ENCODE measurements at regions not wholly inside any gene's neighbourhood (a gene's known extent, or its start where the extent isn't known, plus 50 kb on each side); places are given as distances from the start of the nearest gene placed in this dataset.

DNA sequence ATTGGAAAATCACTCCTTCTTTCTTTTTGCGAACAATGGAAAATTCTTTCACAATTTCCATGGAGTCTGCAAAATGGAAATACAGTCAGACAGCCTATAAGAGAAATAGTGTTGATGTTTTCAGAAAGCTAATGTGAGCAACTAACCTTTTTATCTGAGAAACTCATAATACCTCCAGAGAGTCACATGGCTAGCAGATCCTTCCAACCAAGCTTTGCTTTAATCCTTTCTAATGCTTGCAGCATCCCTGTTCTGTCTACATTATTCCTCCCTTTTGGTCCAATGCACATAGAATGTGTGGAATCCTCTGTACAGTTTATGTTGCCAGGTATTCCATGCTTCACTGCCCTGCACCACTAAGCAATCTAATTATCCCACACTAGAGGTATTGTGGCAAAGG lies 717.5 kb upstream of the LRRN3 start:
- WGBS = 79% methylated on average over 1 of the region's 1 CpG

DNA sequence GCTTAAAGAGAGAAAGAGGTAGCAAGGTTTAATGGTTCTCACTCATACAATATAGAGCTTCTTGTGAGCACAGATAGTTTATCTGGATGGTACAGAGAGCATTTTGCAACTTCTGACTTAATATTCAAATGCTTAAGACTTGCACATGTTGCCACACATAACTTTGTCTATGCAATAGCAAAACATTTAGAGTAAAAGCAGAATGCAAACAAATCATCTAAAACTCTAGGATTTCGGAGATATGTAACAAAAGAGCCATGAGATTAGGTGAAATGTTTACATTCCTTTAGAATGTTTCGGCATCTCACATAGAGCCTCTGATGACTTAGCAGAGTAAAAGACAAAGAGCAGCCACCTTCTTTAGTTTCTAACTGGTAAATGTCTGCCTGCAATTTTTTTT lies 717.1 kb upstream of the LRRN3 start:
- H3K27ac ChIP-seq (ENCODE audit: low read depth in 1 of 2, low read length in 2 of 2) = no peak overlapping the region
- no peaks in the 10 kb centered on the region for H3K4me1 ChIP-seq (ENCODE audit: control insufficient read depth in 4 of 4, insufficient read depth in 4 of 4, low read length in 3 of 4)
- no peaks in the 10 kb centered on the region for H3K36me3 ChIP-seq (ENCODE audit: control insufficient read depth in 4 of 4, insufficient read depth in 3 of 4, low read depth in 1 of 4, low read length in 3 of 4)
- TF ChIP-seq TAF1 (conservative IDR thresholded peaks at IDR 0.05) (no peak), FOXA1 (IDR thresholded peaks at IDR 0.05) (no peak), SP1 (IDR thresholded peaks at IDR 0.05) (no peak)
- TF ChIP-seq, protein P1, sequence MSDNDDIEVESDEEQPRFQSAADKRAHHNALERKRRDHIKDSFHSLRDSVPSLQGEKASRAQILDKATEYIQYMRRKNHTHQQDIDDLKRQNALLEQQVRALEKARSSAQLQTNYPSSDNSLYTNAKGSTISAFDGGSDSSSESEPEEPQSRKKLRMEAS (IDR thresholded peaks at IDR 0.05) = no peak
- no peak for DNase-seq (ENCODE audit: low spot score)
- H3K4me3 ChIP-seq (ENCODE audit: low read depth in 1 of 3, low read length in 3 of 3) = no peak overlapping the region
- 81% methylated on average over 2 of the region's 2 CpGs for WGBS
- H3K27me3 ChIP-seq (ENCODE audit: control insufficient read depth in 4 of 4, insufficient read depth in 4 of 4, low read length in 3 of 4) = no peaks in the 10 kb centered on the region
- no peak overlapping the region for H3K9ac ChIP-seq (ENCODE audit: low read depth in 1 of 2, low read length in 2 of 2)
- H3K9me3 ChIP-seq (ENCODE audit: control insufficient read depth in 4 of 4, low read length in 3 of 4) = no peaks in the 10 kb centered on the region

More for the DNA sequence above, 717.5 kb upstream of the LRRN3 start:
- DNase-seq (ENCODE audit: low spot score) = no peak
- Histone ChIP-seq H3K9me3 (ENCODE audit: control insufficient read depth in 4 of 4, low read length in 3 of 4) (no peaks in the 10 kb centered on the region), H3K4me1 (ENCODE audit: control insufficient read depth in 4 of 4, insufficient read depth in 4 of 4, low read length in 3 of 4) (no peaks in the 10 kb centered on the region), H3K4me3 (ENCODE audit: low read depth in 1 of 3, low read length in 3 of 3) (no peak overlapping the region), H3K27me3 (ENCODE audit: control insufficient read depth in 4 of 4, insufficient read depth in 4 of 4, low read length in 3 of 4) (no peaks in the 10 kb centered on the region), H3K36me3 (ENCODE audit: control insufficient read depth in 4 of 4, insufficient read depth in 3 of 4, low read depth in 1 of 4, low read length in 3 of 4) (no peaks in the 10 kb centered on the region), H3K9ac (ENCODE audit: low read depth in 1 of 2, low read length in 2 of 2) (no peak overlapping the region), H3K27ac (ENCODE audit: low read depth in 1 of 2, low read length in 2 of 2) (no peak overlapping the region)
- TF ChIP-seq, protein P2, sequence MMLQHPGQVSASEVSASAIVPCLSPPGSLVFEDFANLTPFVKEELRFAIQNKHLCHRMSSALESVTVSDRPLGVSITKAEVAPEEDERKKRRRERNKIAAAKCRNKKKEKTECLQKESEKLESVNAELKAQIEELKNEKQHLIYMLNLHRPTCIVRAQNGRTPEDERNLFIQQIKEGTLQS (IDR thresholded peaks at IDR 0.05) = no peak
- no peak for TF ChIP-seq SP1 (IDR thresholded peaks at IDR 0.05)
- TF ChIP-seq, protein P3, sequence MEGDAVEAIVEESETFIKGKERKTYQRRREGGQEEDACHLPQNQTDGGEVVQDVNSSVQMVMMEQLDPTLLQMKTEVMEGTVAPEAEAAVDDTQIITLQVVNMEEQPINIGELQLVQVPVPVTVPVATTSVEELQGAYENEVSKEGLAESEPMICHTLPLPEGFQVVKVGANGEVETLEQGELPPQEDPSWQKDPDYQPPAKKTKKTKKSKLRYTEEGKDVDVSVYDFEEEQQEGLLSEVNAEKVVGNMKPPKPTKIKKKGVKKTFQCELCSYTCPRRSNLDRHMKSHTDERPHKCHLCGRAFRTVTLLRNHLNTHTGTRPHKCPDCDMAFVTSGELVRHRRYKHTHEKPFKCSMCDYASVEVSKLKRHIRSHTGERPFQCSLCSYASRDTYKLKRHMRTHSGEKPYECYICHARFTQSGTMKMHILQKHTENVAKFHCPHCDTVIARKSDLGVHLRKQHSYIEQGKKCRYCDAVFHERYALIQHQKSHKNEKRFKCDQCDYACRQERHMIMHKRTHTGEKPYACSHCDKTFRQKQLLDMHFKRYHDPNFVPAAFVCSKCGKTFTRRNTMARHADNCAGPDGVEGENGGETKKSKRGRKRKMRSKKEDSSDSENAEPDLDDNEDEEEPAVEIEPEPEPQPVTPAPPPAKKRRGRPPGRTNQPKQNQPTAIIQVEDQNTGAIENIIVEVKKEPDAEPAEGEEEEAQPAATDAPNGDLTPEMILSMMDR (IDR thresholded peaks at IDR 0.05; ENCODE audit: low read depth, low read length, missing input control) = no peak
- TF ChIP-seq TAF1 (conservative IDR thresholded peaks at IDR 0.05) = no peak
- TF ChIP-seq, protein P4, sequence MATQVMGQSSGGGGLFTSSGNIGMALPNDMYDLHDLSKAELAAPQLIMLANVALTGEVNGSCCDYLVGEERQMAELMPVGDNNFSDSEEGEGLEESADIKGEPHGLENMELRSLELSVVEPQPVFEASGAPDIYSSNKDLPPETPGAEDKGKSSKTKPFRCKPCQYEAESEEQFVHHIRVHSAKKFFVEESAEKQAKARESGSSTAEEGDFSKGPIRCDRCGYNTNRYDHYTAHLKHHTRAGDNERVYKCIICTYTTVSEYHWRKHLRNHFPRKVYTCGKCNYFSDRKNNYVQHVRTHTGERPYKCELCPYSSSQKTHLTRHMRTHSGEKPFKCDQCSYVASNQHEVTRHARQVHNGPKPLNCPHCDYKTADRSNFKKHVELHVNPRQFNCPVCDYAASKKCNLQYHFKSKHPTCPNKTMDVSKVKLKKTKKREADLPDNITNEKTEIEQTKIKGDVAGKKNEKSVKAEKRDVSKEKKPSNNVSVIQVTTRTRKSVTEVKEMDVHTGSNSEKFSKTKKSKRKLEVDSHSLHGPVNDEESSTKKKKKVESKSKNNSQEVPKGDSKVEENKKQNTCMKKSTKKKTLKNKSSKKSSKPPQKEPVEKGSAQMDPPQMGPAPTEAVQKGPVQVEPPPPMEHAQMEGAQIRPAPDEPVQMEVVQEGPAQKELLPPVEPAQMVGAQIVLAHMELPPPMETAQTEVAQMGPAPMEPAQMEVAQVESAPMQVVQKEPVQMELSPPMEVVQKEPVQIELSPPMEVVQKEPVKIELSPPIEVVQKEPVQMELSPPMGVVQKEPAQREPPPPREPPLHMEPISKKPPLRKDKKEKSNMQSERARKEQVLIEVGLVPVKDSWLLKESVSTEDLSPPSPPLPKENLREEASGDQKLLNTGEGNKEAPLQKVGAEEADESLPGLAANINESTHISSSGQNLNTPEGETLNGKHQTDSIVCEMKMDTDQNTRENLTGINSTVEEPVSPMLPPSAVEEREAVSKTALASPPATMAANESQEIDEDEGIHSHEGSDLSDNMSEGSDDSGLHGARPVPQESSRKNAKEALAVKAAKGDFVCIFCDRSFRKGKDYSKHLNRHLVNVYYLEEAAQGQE (IDR thresholded peaks at IDR 0.05) = no peak
- no peak for TF ChIP-seq JUND (IDR thresholded peaks at IDR 0.05)
- TF ChIP-seq YY1 (IDR thresholded peaks at IDR 0.05) = no peak
- TF ChIP-seq, protein P5, sequence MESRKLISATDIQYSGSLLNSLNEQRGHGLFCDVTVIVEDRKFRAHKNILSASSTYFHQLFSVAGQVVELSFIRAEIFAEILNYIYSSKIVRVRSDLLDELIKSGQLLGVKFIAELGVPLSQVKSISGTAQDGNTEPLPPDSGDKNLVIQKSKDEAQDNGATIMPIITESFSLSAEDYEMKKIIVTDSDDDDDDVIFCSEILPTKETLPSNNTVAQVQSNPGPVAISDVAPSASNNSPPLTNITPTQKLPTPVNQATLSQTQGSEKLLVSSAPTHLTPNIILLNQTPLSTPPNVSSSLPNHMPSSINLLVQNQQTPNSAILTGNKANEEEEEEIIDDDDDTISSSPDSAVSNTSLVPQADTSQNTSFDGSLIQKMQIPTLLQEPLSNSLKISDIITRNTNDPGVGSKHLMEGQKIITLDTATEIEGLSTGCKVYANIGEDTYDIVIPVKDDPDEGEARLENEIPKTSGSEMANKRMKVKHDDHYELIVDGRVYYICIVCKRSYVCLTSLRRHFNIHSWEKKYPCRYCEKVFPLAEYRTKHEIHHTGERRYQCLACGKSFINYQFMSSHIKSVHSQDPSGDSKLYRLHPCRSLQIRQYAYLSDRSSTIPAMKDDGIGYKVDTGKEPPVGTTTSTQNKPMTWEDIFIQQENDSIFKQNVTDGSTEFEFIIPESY (IDR thresholded peaks at IDR 0.05) = no peak
- TF ChIP-seq RAD21 (IDR thresholded peaks at IDR 0.05) = no peak
- no peak for TF ChIP-seq HNF4A (conservative IDR thresholded peaks at IDR 0.05)
- no peak for TF ChIP-seq RXRA (IDR thresholded peaks at IDR 0.05)
- TF ChIP-seq, protein P1 (IDR thresholded peaks at IDR 0.05) = no peak
- TF ChIP-seq FOXA1 (IDR thresholded peaks at IDR 0.05) = no peak
- TF ChIP-seq NR2F2 (IDR thresholded peaks at IDR 0.05) = no peak
- no peak for TF ChIP-seq GABPA (IDR thresholded peaks at IDR 0.05 in 1 of 2, conservative IDR thresholded peaks at IDR 0.05 in 1 of 2)
- TF ChIP-seq EGR1 (IDR thresholded peaks at IDR 0.05; ENCODE audit: low read depth in 2 of 2) = no peak

Measured in liver (tissue), 8 donors.